Endodermal cell (in vitro differentiated cells): ENCODE measurements at regions not wholly inside any gene's neighbourhood (a gene's known extent, or its start where the extent isn't known, plus 50 kb on each side); places are given as distances from the start of the nearest gene placed in this dataset.
A peak's percentile ranks its signal among the peaks of the same experiment; 100 is the strongest.
"Not testable (repeated sequence)": the region's sequence is repeated elsewhere in the genome, so short reads cannot be mapped to it uniquely, and the experiment has no call there.

Experiments used
- DNase-seq: peaks from one replicate; pipeline ENCODE4 v3.0.0-alpha.2; 2017
- H3K27ac ChIP-seq: 2 replicates; pipeline ENCODE4 v1.5.1; 2013; ENCODE audit warnings: mild to moderate bottlenecking, low read depth, low read length, moderate library complexity
- H3K27me3 ChIP-seq: 2 replicates; pipeline ENCODE4 v1.6.1; 2013; ENCODE audit warnings: mild to moderate bottlenecking, low read length, moderate library complexity; ENCODE audit not compliant: insufficient read depth, control insufficient read depth, poor library complexity, severe bottlenecking
- H3K36me3 ChIP-seq: 2 replicates; pipeline ENCODE4 v1.7.0; 2013; ENCODE audit warnings: mild to moderate bottlenecking, low read length, moderate library complexity; ENCODE audit not compliant: control insufficient read depth, insufficient read depth
- H3K4me1 ChIP-seq: one replicate; pipeline ENCODE4 v1.7.0; 2013; ENCODE audit warnings: low read length; ENCODE audit not compliant: control insufficient read depth, insufficient read depth
- H3K4me3 ChIP-seq: 2 replicates; pipeline ENCODE4 v1.5.1; 2013; ENCODE audit warnings: mild to moderate bottlenecking, low read length, moderate library complexity
- H3K9ac ChIP-seq: 2 replicates; pipeline ENCODE4 v1.6.1; 2013; ENCODE audit warnings: mild to moderate bottlenecking, low read length, moderate library complexity; ENCODE audit not compliant: poor library complexity, severe bottlenecking; ENCODE audit errors: extremely low read depth
- H3K9me3 ChIP-seq: 2 replicates; pipeline ENCODE4 v1.6.1; 2013; ENCODE audit warnings: mild to moderate bottlenecking, low read length, moderate library complexity; ENCODE audit not compliant: control insufficient read depth
- H3K27ac Mint-ChIP-seq: 2 replicates; pipeline ENCODE4 v1.8.0; 2020; ENCODE audit warnings: mixed read lengths
- H3K27me3 Mint-ChIP-seq: 2 replicates; pipeline ENCODE4 v1.8.0; 2021; ENCODE audit warnings: mild to moderate bottlenecking, mixed read lengths; ENCODE audit not compliant: insufficient read depth
- H3K36me3 Mint-ChIP-seq: 2 replicates; pipeline ENCODE4 v1.8.0; 2020; ENCODE audit warnings: low read depth, mixed read lengths
- H3K4me1 Mint-ChIP-seq: 2 replicates; pipeline ENCODE4 v1.8.0; 2020; ENCODE audit warnings: mixed read lengths
- H3K4me3 Mint-ChIP-seq: 2 replicates; pipeline ENCODE4 v1.8.0; 2020; ENCODE audit warnings: mild to moderate bottlenecking, moderate library complexity, mixed read lengths
- H3K9me3 Mint-ChIP-seq: 2 replicates; pipeline ENCODE4 v1.8.0; 2020; ENCODE audit warnings: mild to moderate bottlenecking, mixed read lengths
- CTCF ChIP-seq: fragments of 200-600 bp; sonication (generic); conservative IDR thresholded peaks from 2 replicates; pipeline ENCODE4 v1.5.0; 2021; ENCODE audit warnings: antibody characterized with exemption, mild to moderate bottlenecking
- WGBS, 2 experiments: methylation state at CpG; one replicate each; pipeline versions ENCODE4 v1.1.5 to v1.1.7; 2013; ENCODE audit warnings: missing lambda C conversion rate in 2 of 2, mixed read lengths in 1 of 2; ENCODE audit not compliant: insufficient coverage in 1 of 2, insufficient read length in 1 of 2; 5-methylcytosine and 5-hydroxymethylcytosine counted together

GRCh38 chr14:101673873-101674272, 87.6 kb upstream of the PPP2R5C start:
- Mint-ChIP-seq H3K36me3 (peaks cover 4% of the 10 kb centered on the region), H3K27me3 (peaks cover 14% of the 10 kb centered on the region), H3K27ac (no peak overlapping the region), H3K9me3 (peaks cover 29% of the 10 kb centered on the region), H3K4me3 (no peak overlapping the region), H3K4me1 (peaks cover 3% of the 10 kb centered on the region)
- Histone ChIP-seq H3K36me3 (no peaks in the 10 kb centered on the region), H3K27me3 (no peaks in the 10 kb centered on the region), H3K4me1 (no peaks in the 10 kb centered on the region), H3K27ac (no peak overlapping the region), H3K4me3 (peak overlapping the region; percentile 64), H3K9ac (no peak overlapping the region), H3K9me3 (peaks cover 48% of the 10 kb centered on the region)
- no peak for TF ChIP-seq CTCF
- 78 to 84% methylated on average over 3 to 5 of the region's 5 CpGs for WGBS, 2 experiments
- DNase-seq: no peak

- H3K9ac ChIP-seq, H3K4me1 ChIP-seq, H3K4me3 Mint-ChIP-seq, H3K4me3 ChIP-seq, H3K36me3 ChIP-seq, H3K27ac Mint-ChIP-seq, H3K4me1 Mint-ChIP-seq, DNase-seq, H3K36me3 Mint-ChIP-seq, H3K27me3 ChIP-seq, H3K27ac ChIP-seq: not testable (repeated sequence)
- peaks cover 13% of the 10 kb centered on the region for H3K27me3 Mint-ChIP-seq
- peaks cover 19% of the 10 kb centered on the region for H3K9me3 Mint-ChIP-seq
- WGBS, 2 experiments: no CpG with 5 or more reads among the region's 2 CpGs
- peaks cover 28% of the 10 kb centered on the region for H3K9me3 ChIP-seq
Measured at GRCh38 chr14:101675835-101676234, 85.7 kb upstream of the PPP2R5C start.

- not testable (repeated sequence) for H3K4me3 ChIP-seq, H3K27ac Mint-ChIP-seq, H3K4me1 ChIP-seq, H3K4me1 Mint-ChIP-seq, H3K36me3 Mint-ChIP-seq, DNase-seq, H3K36me3 ChIP-seq, H3K9ac ChIP-seq, H3K4me3 Mint-ChIP-seq, H3K27me3 ChIP-seq, H3K27ac ChIP-seq
- 93 to 97% methylated on average over 10 to 11 of the region's 11 CpGs for WGBS, 2 experiments
- H3K9me3 ChIP-seq: peaks cover 13% of the 10 kb centered on the region
- Mint-ChIP-seq H3K9me3 (peaks cover 11% of the 10 kb centered on the region), H3K27me3 (peaks cover 16% of the 10 kb centered on the region)
Measured at GRCh38 chr14:101677912-101678327, 83.6 kb upstream of the PPP2R5C start.

- Histone ChIP-seq H3K4me1 (peaks cover 17% of the 10 kb centered on the region), H3K36me3 (no peaks in the 10 kb centered on the region), H3K9ac (no peak overlapping the region), H3K4me3 (no peak overlapping the region), H3K9me3 (no peaks in the 10 kb centered on the region), H3K27me3 (no peaks in the 10 kb centered on the region), H3K27ac (no peak overlapping the region)
- H3K9me3 Mint-ChIP-seq: no peaks in the 10 kb centered on the region
- WGBS, 2 experiments: 96% methylated on average over 2 of the region's 2 CpGs; no CpG with 5 or more reads in 1 of the 2 experiments
- H3K36me3 Mint-ChIP-seq: no peaks in the 10 kb centered on the region
- no peak for DNase-seq
- H3K4me3 Mint-ChIP-seq: no peak overlapping the region
- TF ChIP-seq CTCF: no peak
- H3K4me1 Mint-ChIP-seq: peaks cover 33% of the 10 kb centered on the region
- peaks cover 40% of the 10 kb centered on the region for H3K27me3 Mint-ChIP-seq
- no peak overlapping the region for H3K27ac Mint-ChIP-seq
Measured at GRCh38 chr14:101681795-101682194, 79.7 kb upstream of the PPP2R5C start.
